T47D (cell line): ENCODE measurements at regions not wholly inside any gene's neighbourhood (a gene's known extent, or its start where the extent isn't known, plus 50 kb on each side); places are given as distances from the start of the nearest gene placed in this dataset.
"Not testable (repeated sequence)": the region's sequence is repeated elsewhere in the genome, so short reads cannot be mapped to it uniquely, and the experiment has no call there.

Experiments used
- DNase-seq, 2 experiments: peaks; one replicate each; pipeline versions ENCODE4 v3.0.0 to v3.0.0-alpha.2; 2011 to 2012; ENCODE audit warnings: low read depth in 1 of 2, low spot score in 1 of 2
- JUND ChIP-seq: IDR thresholded peaks from 2 replicates; pipeline ENCODE4 v1.6.1; 2012; ENCODE audit warnings: low read depth
- in situ Hi-C: cut with HindIII; loops from 2 replicates; pipeline ENCODE4 v1.10.0; 2016; ENCODE audit warnings: low sequenced_read_pairs, low pct_unique_long_range_greater_than_20kb

- no peak for TF ChIP-seq JUND
- in situ Hi-C loops: no loop called here
- DNase-seq: no peak
Observed at GRCh38 chr14:105855893-105856675, 329.7 kb downstream of the TMEM121 start.

GRCh38 chr14:105856676-105857219 is 330.4 kb downstream of the TMEM121 start:
- DNase-seq: no peak
- in situ Hi-C loops: no loop called here
- no peak for TF ChIP-seq JUND

- DNase-seq: no peak
- in situ Hi-C loops: no loop called here
- no peak for TF ChIP-seq JUND
Observed at GRCh38 chr14:105857220-105857825, 330.9 kb downstream of the TMEM121 start.

- in situ Hi-C loops: no loop called here
- no peak for DNase-seq
- TF ChIP-seq JUND: no peak
Observed at GRCh38 chr14:105857826-105858675, 331.7 kb downstream of the TMEM121 start.

GRCh38 chr14:105858676-105859025 is 332.3 kb downstream of the TMEM121 start:
- no peak for DNase-seq
- TF ChIP-seq JUND: no peak
- in situ Hi-C loops: no loop called here

GRCh38 chr14:105859073-105859716 is 332.8 kb downstream of the TMEM121 start:
- DNase-seq, in situ Hi-C loops: not testable (repeated sequence)

- no peak for DNase-seq
- TF ChIP-seq JUND: no peak
- in situ Hi-C loops: no loop called here
Observed at GRCh38 chr14:105859717-105860614, 333.6 kb downstream of the TMEM121 start.

GRCh38 chr14:105860615-105861580 is 334.5 kb downstream of the TMEM121 start:
- no peak for DNase-seq
- in situ Hi-C loops: no loop called here

GRCh38 chr14:105861985-105862465 is 335.6 kb downstream of the TMEM121 start:
- TF ChIP-seq JUND: no peak
- DNase-seq: no peak
- in situ Hi-C loops: no loop called here

More at GRCh38 chr14:105860615-105861580, 334.5 kb downstream of the TMEM121 start:
- TF ChIP-seq JUND: no peak

GRCh38 chr14:105862581-105863239 is 336.3 kb downstream of the TMEM121 start:
- in situ Hi-C loops: no loop called here
- no peak for TF ChIP-seq JUND
- DNase-seq: no peak
